ENCODE measurements at regions not wholly inside any gene's neighbourhood (a gene's known extent, or its start where the extent isn't known, plus 50 kb on each side); places are given as distances from the start of the nearest gene placed in this dataset.

DNA sequence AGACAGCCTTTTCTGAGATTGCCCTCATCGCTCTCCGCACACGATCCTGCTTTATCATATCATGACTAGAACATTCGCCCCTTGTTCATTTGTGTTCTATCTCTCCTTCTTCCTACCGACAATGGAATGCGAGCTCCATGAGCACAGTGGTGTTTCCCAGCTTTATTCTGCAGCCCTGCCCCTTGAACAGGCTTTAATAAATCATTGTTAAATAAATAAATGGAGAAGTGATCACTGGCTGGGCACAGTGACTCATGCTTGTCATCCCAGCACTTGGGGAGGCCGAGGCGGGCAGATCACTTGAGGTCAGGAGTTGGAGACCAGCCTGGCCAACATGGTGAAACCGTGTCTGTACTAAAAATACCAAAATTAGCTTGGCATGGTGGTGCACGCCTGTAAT lies 1063.3 kb upstream of the EEF2KMT start:
- DNase-seq (ENCODE audit: insufficient read length) (no peak), FAIRE-seq (no peak)
- TF ChIP-seq POLR2AphosphoS5 (IDR thresholded peaks at IDR 0.05; ENCODE audit: low read depth, low read length) = no peak
- TF ChIP-seq POLR2A (IDR thresholded peaks at IDR 0.05; ENCODE audit: low read depth, low read length) = no peak
- no peak for TF ChIP-seq TAF1 (IDR thresholded peaks at IDR 0.05; ENCODE audit: borderline replicate concordance, low read depth, low read length)

DNA sequence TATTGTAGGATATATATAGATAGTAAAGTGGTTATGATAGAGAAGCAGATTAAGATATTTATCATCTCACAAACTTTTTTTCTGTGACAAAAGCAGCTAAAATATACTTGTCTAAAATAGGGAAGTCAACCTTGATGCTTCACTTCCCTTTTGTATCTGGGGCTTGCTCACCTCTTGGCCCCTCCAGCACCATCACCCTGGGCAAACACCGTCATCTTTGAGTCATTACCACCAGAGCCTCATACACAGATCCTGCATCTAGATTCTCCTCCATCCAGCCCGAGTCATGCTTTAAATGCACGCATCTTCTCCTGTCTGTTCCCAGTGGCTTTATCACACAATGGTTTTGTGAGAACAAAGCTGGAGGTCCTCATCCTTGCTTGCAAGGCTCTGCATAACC lies 1062.7 kb upstream of the EEF2KMT start:
- DNase-seq (ENCODE audit: insufficient read length) (no peak), FAIRE-seq (no peak)
- TF ChIP-seq TAF1 (IDR thresholded peaks at IDR 0.05; ENCODE audit: borderline replicate concordance, low read depth, low read length) = no peak
- no peak for TF ChIP-seq POLR2AphosphoS5 (IDR thresholded peaks at IDR 0.05; ENCODE audit: low read depth, low read length)
- no peak for TF ChIP-seq POLR2A (IDR thresholded peaks at IDR 0.05; ENCODE audit: low read depth, low read length)

DNA sequence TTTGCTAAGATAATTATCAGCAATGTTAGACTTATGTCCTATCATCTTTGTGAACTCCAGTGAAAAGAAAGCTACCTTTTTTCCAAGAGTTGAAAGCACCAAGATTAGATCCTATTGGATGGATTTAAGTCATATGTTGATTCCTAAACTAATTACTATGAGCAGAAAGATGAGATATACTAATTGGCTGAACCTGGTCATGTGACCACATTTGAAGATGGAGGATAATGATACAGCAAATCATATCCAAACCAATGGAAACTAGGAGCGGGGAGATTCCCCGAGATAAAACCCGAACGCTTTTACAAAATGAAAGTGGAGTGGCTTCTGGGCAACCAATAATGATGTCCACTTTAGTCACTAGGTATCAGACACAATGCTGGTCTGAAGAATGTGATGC lies 1060.2 kb upstream of the EEF2KMT start:
- no peak for FAIRE-seq
- no peak for DNase-seq (ENCODE audit: insufficient read length)
- TF ChIP-seq TAF1 (IDR thresholded peaks at IDR 0.05; ENCODE audit: borderline replicate concordance, low read depth, low read length) (no peak), POLR2AphosphoS5 (IDR thresholded peaks at IDR 0.05; ENCODE audit: low read depth, low read length) (no peak), POLR2A (IDR thresholded peaks at IDR 0.05; ENCODE audit: low read depth, low read length) (no peak)

GRCh38 chr16:6155271-6155670 lies 1057.7 kb upstream of the EEF2KMT start:
- FAIRE-seq = no peak
- no peak for TF ChIP-seq POLR2AphosphoS5 (IDR thresholded peaks at IDR 0.05; ENCODE audit: low read depth, low read length)
- no peak for TF ChIP-seq POLR2A (IDR thresholded peaks at IDR 0.05; ENCODE audit: low read depth, low read length)
- no peak for TF ChIP-seq TAF1 (IDR thresholded peaks at IDR 0.05; ENCODE audit: borderline replicate concordance, low read depth, low read length)
- DNase-seq (ENCODE audit: insufficient read length) = no peak

DNA sequence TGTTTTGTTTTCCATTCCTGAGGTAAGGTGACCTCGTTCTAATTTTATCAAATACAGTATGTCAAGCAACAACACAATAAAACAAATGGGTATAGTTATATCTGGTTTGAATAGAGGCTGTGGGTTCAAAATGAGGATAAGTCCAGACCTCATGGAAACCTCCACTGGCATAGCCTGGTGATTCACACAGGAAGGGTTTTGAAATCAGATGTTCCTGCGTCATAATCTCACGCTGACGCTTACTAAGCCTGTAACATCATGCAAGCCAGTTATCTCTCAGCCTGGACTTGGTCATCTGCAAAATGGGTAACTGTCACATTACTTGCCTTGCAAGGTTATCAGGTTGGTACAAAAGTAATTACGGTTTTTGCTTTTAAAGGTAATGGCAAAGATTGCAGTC lies 1056.3 kb upstream of the EEF2KMT start:
- FAIRE-seq (no peak), DNase-seq (ENCODE audit: insufficient read length) (no peak)
- TF ChIP-seq TAF1 (IDR thresholded peaks at IDR 0.05; ENCODE audit: borderline replicate concordance, low read depth, low read length) = no peak
- TF ChIP-seq POLR2A (IDR thresholded peaks at IDR 0.05; ENCODE audit: low read depth, low read length) = no peak
- no peak for TF ChIP-seq POLR2AphosphoS5 (IDR thresholded peaks at IDR 0.05; ENCODE audit: low read depth, low read length)

DNA sequence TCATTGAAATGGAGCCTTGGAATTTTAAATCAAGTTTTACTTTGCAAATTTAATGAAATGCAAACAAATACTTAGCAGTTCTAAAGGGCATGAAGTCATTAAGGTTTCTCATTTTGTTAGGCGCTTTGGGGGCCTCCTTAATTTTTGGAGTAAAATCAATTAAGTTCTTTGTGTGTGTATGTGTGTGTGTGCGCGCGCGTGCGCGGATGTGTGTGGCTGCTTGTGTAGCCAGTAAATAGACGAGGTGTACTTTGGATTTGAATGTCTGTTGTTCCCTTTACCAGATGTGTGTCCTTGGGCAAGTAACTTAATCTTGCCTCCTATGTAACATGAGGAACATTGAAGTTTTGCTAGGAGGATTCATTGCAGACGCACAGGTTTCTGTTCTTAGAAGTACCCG lies 1051.4 kb upstream of the EEF2KMT start:
- DNase-seq (ENCODE audit: insufficient read length) (no peak), FAIRE-seq (no peak)
- no peak for TF ChIP-seq TAF1 (IDR thresholded peaks at IDR 0.05; ENCODE audit: borderline replicate concordance, low read depth, low read length)
- no peak for TF ChIP-seq POLR2AphosphoS5 (IDR thresholded peaks at IDR 0.05; ENCODE audit: low read depth, low read length)
- no peak for TF ChIP-seq POLR2A (IDR thresholded peaks at IDR 0.05; ENCODE audit: low read depth, low read length)

- FAIRE-seq (no peak), DNase-seq (ENCODE audit: insufficient read length) (no peak)
- TF ChIP-seq POLR2AphosphoS5 (IDR thresholded peaks at IDR 0.05; ENCODE audit: low read depth, low read length) (no peak), TAF1 (IDR thresholded peaks at IDR 0.05; ENCODE audit: borderline replicate concordance, low read depth, low read length) (no peak), POLR2A (IDR thresholded peaks at IDR 0.05; ENCODE audit: low read depth, low read length) (no peak)
Measured at GRCh38 chr16:6148361-6148760, 1050.8 kb upstream of the EEF2KMT start.

DNA sequence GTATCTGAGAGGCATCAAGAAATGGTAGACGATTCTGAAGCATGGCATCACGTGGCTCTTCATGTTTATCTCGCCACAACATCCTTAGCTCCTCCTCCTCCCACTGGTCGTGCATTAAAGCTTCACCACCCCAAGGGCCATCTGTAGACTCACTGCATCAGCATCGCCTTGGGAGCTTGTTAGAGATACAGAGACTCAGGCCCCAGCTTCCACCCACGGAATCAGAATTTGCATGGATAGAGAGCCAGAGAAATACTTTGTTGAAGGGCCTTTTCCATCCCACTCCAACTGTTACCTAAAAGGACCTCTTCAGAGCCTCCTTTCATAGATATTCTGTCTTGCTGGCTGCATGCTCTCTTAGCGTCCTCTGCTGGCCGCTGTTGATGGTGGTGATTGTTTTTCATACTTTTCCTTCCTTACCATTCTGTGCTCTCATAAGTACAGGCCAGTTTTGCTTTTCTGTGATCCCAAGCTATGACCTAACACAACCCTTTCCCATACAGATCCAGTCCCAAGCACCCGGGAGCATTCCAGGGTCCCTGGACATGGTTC lies 1049.4 kb upstream of the EEF2KMT start:
- no peak for FAIRE-seq
- DNase-seq (ENCODE audit: insufficient read length) = no peak
- TF ChIP-seq TAF1 (IDR thresholded peaks at IDR 0.05; ENCODE audit: borderline replicate concordance, low read depth, low read length) (no peak), POLR2AphosphoS5 (IDR thresholded peaks at IDR 0.05; ENCODE audit: low read depth, low read length) (no peak)

GRCh38 chr16:6146356-6146755 lies 1048.8 kb upstream of the EEF2KMT start:
- FAIRE-seq = no peak
- DNase-seq (ENCODE audit: insufficient read length) = no peak
- TF ChIP-seq TAF1 (IDR thresholded peaks at IDR 0.05; ENCODE audit: borderline replicate concordance, low read depth, low read length) = no peak
- no peak for TF ChIP-seq POLR2AphosphoS5 (IDR thresholded peaks at IDR 0.05; ENCODE audit: low read depth, low read length)
- TF ChIP-seq POLR2A (IDR thresholded peaks at IDR 0.05; ENCODE audit: low read depth, low read length) = no peak

- TF ChIP-seq TAF1 (IDR thresholded peaks at IDR 0.05; ENCODE audit: borderline replicate concordance, low read depth, low read length) (no peak), POLR2A (IDR thresholded peaks at IDR 0.05; ENCODE audit: low read depth, low read length) (no peak), POLR2AphosphoS5 (IDR thresholded peaks at IDR 0.05; ENCODE audit: low read depth, low read length) (no peak)
- no peak for DNase-seq (ENCODE audit: insufficient read length)
- FAIRE-seq = no peak
Measured at GRCh38 chr16:6144463-6144862, 1046.9 kb upstream of the EEF2KMT start.

DNA sequence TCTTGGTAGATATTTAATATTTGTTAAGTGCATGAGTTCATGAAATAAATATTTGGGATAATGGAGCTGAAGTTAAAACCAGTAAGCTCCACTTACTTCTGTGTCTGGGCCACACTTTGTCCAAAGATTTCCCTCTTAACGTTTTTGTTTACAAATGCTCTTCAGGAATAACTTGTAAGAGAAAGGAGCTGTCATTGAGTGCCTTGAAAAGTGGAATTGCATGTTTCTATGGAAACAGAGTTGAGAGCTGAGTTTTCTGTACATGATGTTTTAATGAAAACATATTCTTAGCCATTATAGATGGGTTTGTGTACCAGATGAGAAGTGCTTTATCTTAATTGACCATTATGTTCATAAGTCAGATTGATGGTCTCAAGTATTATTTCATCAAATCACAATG lies 1045.4 kb upstream of the EEF2KMT start:
- no peak for TF ChIP-seq POLR2A (IDR thresholded peaks at IDR 0.05; ENCODE audit: low read depth, low read length)
- no peak for TF ChIP-seq TAF1 (IDR thresholded peaks at IDR 0.05; ENCODE audit: borderline replicate concordance, low read depth, low read length)
- no peak for TF ChIP-seq POLR2AphosphoS5 (IDR thresholded peaks at IDR 0.05; ENCODE audit: low read depth, low read length)
- FAIRE-seq = no peak

GRCh38 chr16:6133009-6133557 lies 1035.5 kb upstream of the EEF2KMT start:
- TF ChIP-seq TAF1 (IDR thresholded peaks at IDR 0.05; ENCODE audit: borderline replicate concordance, low read depth, low read length) = no peak
- TF ChIP-seq POLR2AphosphoS5 (IDR thresholded peaks at IDR 0.05; ENCODE audit: low read depth, low read length) = no peak
- no peak for TF ChIP-seq POLR2A (IDR thresholded peaks at IDR 0.05; ENCODE audit: low read depth, low read length)
- FAIRE-seq (no peak), DNase-seq (ENCODE audit: insufficient read length) (no peak)

More for the DNA sequence above, 1045.4 kb upstream of the EEF2KMT start:
- no peak for DNase-seq (ENCODE audit: insufficient read length)

Data from GM12892 (cell line).